Effector CD8-positive, alpha-beta T cell (primary cell): ENCODE measurements at regions not wholly inside any gene's neighbourhood (a gene's known extent, or its start where the extent isn't known, plus 50 kb on each side); places are given as distances from the start of the nearest gene placed in this dataset.
"Not testable (repeated sequence)": the region's sequence is repeated elsewhere in the genome, so short reads cannot be mapped to it uniquely, and the experiment has no call there.

ENCODE experiments used
- DNase-seq: peaks from one replicate; lab custom pipeline; 2025; lab: John Stamatoyannopoulos, UW

- DNase-seq, result no peak
Observed at GRCh38 chr1:30660241-30660640, 63.1 kb downstream of the MATN1 start.

GRCh38 chr1:30659702-30660101, 63.7 kb downstream of the MATN1 start:
- no peak for DNase-seq

GRCh38 chr1:30658375-30658774, 65.0 kb downstream of the MATN1 start:
- not testable (repeated sequence) for DNase-seq

- no peak for DNase-seq
Observed at GRCh38 chr1:30658014-30658336, 65.4 kb downstream of the MATN1 start.

- no peak for DNase-seq
Observed at GRCh38 chr1:30657131-30658013, 66.0 kb downstream of the MATN1 start.

GRCh38 chr1:30656171-30656940, 67.0 kb downstream of the MATN1 start:
- DNase-seq, result no peak

GRCh38 chr1:30655672-30656071, 67.7 kb downstream of the MATN1 start:
- no peak for DNase-seq

GRCh38 chr1:30654188-30654587, 69.2 kb downstream of the MATN1 start:
- no peak for DNase-seq

- no peak for DNase-seq
Observed at GRCh38 chr1:30652152-30652841, 71.1 kb downstream of the MATN1 start.

- not testable (repeated sequence) for DNase-seq
Observed at GRCh38 chr1:30651395-30651794, 72.0 kb downstream of the MATN1 start.

GRCh38 chr1:30650968-30651320, 72.4 kb downstream of the MATN1 start:
- DNase-seq, result no peak

GRCh38 chr1:30650038-30650967, 73.1 kb downstream of the MATN1 start:
- DNase-seq, result no peak

GRCh38 chr1:30649321-30649991, 73.9 kb downstream of the MATN1 start:
- DNase-seq, result no peak

- no peak for DNase-seq
Observed at GRCh38 chr1:30648408-30649000, 74.9 kb downstream of the MATN1 start.

GRCh38 chr1:30645807-30646206, 77.6 kb downstream of the MATN1 start:
- no peak for DNase-seq

- no peak for DNase-seq
Observed at GRCh38 chr1:30642391-30643120, 80.8 kb downstream of the MATN1 start.

- no peak for DNase-seq
Observed at GRCh38 chr1:30641572-30642353, 81.6 kb downstream of the MATN1 start.

GRCh38 chr1:30639881-30640452, 83.4 kb downstream of the MATN1 start:
- DNase-seq, result no peak

- no peak for DNase-seq
Observed at GRCh38 chr1:30638811-30639210, 84.6 kb downstream of the MATN1 start.
